Bronchial epithelial cell (primary cell): ENCODE measurements at regions not wholly inside any gene's neighbourhood (a gene's known extent, or its start where the extent isn't known, plus 50 kb on each side); places are given as distances from the start of the nearest gene placed in this dataset.

ENCODE experiments used
- DNase-seq: peaks from one replicate; pipeline ENCODE4 v3.0.0-alpha.2; 2010; ENCODE audit warnings: low read depth
- FAIRE-seq: peaks from 2 replicates; lab custom pipeline; 2011; peaks lifted over from hg19 to GRCh38; lab: Jason Lieb, UNC
- H3K27me3 ChIP-seq: 2 replicates; pipeline ENCODE4 v1.5.1; 2011; ENCODE audit warnings: low read length; ENCODE audit not compliant: control insufficient read depth, insufficient read depth
- H3K36me3 ChIP-seq: 2 replicates; pipeline ENCODE4 v1.5.1; 2011; ENCODE audit warnings: low read length; ENCODE audit not compliant: control insufficient read depth, insufficient read depth
- H3K4me3 ChIP-seq: 2 replicates; pipeline ENCODE4 v1.5.1; 2011; ENCODE audit warnings: mild to moderate bottlenecking, low read depth, low read length, control low read depth
- TF ChIP-seq, protein P1 (sequence below): IDR thresholded peaks from 2 replicates; pipeline ENCODE4 v1.5.1; 2011; ENCODE audit warnings: mild to moderate bottlenecking, moderate library complexity, low read length, control low read depth, inconsistent platforms; ENCODE audit not compliant: insufficient read depth, severe bottlenecking

DNA sequence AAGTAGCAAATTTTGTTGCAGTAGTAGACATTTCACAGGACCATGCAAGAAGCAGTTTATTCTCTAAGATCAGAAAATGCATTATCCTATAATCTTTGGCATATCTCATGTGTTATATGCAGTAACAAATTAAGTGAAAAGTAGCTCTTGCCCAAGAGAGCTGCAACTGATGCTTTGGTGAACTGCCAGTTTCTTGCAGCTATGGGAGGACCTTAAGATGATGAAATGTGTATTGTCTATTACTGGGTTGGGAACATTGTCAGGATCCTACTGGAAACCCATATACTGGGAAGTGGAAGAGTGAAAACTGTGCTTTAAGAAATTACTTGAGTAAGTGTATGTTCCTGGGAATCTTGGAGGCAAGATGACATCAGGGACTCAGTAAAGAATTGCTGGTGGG, 238.8 kb downstream of the DACT1 start:
- TF ChIP-seq, protein P1, sequence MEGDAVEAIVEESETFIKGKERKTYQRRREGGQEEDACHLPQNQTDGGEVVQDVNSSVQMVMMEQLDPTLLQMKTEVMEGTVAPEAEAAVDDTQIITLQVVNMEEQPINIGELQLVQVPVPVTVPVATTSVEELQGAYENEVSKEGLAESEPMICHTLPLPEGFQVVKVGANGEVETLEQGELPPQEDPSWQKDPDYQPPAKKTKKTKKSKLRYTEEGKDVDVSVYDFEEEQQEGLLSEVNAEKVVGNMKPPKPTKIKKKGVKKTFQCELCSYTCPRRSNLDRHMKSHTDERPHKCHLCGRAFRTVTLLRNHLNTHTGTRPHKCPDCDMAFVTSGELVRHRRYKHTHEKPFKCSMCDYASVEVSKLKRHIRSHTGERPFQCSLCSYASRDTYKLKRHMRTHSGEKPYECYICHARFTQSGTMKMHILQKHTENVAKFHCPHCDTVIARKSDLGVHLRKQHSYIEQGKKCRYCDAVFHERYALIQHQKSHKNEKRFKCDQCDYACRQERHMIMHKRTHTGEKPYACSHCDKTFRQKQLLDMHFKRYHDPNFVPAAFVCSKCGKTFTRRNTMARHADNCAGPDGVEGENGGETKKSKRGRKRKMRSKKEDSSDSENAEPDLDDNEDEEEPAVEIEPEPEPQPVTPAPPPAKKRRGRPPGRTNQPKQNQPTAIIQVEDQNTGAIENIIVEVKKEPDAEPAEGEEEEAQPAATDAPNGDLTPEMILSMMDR = no peak
- FAIRE-seq (no peak), DNase-seq (no peak)
- Histone ChIP-seq H3K36me3 (no peaks in the 10 kb centered on the region), H3K27me3 (no peaks in the 10 kb centered on the region), H3K4me3 (no peak overlapping the region)

DNA sequence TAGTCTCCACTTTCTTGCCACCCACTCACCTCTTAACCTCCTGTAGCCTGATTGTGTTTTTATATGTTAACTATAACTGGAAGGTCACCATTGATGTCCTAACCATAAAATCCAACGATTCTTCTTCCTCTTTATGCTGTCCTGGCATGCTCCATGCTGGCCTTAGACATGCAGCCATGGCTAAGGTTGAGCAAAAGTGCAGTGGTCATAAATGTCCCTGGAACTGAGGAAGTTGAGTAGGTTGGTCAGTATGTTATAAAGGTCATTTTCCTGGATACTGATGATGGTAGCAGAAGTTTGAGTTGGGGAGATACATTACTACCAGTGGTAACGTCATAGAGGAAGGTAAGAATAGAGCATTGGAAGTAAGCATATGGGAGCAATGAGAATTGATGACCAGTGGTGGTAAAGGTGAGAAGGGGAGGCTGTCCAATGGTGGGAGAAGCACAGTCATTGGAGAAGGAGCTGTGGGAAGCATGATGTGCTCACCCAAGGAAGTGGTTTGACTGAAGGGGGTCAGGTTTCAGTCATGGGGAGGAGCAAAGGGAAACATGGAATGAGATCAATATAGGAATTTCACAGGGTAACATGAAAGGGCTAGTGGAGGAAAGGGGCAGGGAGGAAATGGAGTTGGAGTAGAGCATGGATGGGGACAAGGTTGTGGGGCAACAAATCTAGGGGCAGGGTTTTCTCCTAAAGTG, 240.8 kb downstream of the DACT1 start:
- H3K4me3 ChIP-seq = no peak overlapping the region
- DNase-seq = peak; percentile 21
- TF ChIP-seq, protein P1 = no peak
- FAIRE-seq = no peak
- H3K36me3 ChIP-seq = no peaks in the 10 kb centered on the region
- H3K27me3 ChIP-seq = no peaks in the 10 kb centered on the region

DNA sequence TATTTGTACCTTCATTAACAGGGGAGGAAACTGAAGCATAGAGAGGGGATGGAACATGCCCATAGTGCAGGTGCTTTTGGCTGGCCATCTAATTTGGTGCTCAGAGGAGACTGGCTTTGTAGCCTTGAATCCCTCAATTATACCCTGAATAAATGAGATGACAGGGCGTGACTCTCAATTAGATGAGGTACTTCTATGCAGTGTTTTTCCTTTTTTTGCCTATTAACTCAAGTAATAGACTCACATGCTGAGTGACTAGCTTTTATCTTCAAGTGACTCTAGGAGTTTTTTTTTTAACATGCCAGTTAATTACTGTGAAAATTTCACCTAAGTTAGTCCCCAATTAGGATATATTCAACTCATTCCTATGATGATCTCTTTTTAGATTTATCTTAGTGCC, 243.7 kb downstream of the DACT1 start:
- no peak for FAIRE-seq

DNA sequence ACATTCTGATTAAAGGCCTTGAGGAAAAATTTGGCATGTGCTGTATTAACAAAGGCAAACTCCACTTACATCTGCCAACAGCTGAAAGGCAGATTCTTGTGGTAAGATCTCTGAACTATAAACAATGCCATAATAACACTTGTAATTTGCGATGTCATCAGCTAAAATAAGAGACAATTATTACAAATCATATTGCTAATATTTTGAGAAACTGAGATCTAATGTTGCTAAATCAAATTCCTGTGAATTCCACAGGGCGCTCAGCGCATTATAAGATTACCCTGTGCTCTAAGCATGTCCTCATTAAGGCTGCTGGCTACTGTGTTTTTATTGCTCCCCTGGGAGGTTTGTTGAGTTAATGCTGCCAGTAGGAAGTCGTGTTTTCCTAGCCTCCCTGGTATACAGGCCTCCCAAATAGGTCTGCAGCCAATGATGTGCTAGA, 244.8 kb downstream of the DACT1 start:
- Histone ChIP-seq H3K27me3 (no peaks in the 10 kb centered on the region), H3K36me3 (no peaks in the 10 kb centered on the region), H3K4me3 (no peak overlapping the region)
- DNase-seq (no peak), FAIRE-seq (no peak)
- TF ChIP-seq, protein P1 = no peak

More for the DNA sequence above, 243.7 kb downstream of the DACT1 start:
- H3K27me3 ChIP-seq = no peaks in the 10 kb centered on the region
- H3K4me3 ChIP-seq = no peak overlapping the region
- TF ChIP-seq, protein P1 = no peak
- no peak for DNase-seq
- no peaks in the 10 kb centered on the region for H3K36me3 ChIP-seq

DNA sequence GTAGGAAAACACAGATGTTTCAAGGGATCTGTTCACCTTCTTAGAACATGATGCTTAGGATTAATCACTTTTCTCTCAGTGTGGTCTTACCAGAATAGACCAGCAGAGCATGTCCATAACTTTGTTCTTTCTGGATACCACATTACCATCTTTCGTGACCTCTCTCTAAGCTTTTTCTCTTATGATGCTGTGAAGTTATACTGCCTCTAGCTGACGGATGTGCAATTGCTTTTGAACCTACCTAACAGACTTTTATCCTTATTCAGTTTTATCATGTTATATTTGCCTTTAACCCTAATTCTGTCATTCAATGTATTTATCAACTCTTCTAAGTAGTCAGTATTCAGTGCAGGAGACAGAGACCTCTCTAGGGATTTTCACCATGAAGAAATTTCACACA, 246.7 kb downstream of the DACT1 start:
- DNase-seq = no peak
- no peaks in the 10 kb centered on the region for H3K27me3 ChIP-seq
- H3K36me3 ChIP-seq = no peaks in the 10 kb centered on the region
- FAIRE-seq = no peak
- TF ChIP-seq, protein P1 = no peak
- no peak overlapping the region for H3K4me3 ChIP-seq

DNA sequence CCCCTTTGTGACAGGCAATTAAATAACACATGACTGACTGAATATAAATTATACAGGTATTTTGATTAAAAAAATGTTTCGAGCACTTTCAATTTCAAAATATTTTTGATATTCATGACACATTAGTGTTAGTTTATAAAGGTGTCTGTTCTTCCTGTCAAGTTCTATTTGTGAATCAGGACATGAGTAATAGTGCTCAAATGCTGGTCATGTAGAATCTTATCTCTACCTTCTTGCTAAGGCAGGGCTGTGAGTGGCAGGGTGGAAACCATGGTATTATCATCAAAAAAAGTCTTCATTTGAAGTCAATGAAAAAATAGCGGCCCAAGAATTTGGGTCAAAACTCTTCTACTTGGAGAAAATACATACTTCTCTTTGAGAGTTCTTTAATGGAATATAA, 250.2 kb downstream of the DACT1 start:
- DNase-seq (peak; percentile 80), FAIRE-seq (no peak)
- H3K36me3 ChIP-seq = no peaks in the 10 kb centered on the region
- no peak overlapping the region for H3K4me3 ChIP-seq
- TF ChIP-seq, protein P1 = no peak
- H3K27me3 ChIP-seq = no peaks in the 10 kb centered on the region
